HG02852 (cell line): ENCODE measurements at regions not wholly inside any gene's neighbourhood (a gene's known extent, or its start where the extent isn't known, plus 50 kb on each side); places are given as distances from the start of the nearest gene placed in this dataset.
"Not testable (repeated sequence)": the region's sequence is repeated elsewhere in the genome, so short reads cannot be mapped to it uniquely, and the experiment has no call there.

Source experiments
- ATAC-seq: cut with Tn5 transposase; IDR thresholded peaks from one replicate; pipeline ENCODE4 v1.9.1; 2021; ENCODE audit warnings: mild to moderate bottlenecking, moderate library complexity; ENCODE audit not compliant: unreplicated experiment

DNA sequence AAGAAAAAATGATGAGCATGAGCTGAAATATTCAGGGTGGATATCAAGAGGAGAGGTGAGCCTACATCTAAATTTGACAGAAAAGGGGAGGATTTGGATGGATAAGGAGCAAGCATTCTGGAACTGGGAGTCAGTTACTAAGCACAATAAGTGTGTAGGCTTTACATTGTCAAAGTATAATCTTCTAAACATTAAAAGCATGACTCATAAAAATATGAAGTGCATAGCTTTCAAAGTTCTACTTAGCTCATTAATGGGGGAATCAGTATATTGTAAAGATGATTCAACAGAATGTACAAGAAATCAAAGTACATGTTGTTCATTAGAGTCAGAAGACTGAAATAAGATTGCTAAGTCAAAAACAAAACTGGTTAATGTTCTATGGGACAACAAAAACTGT is 248.0 kb upstream of the GAS1 start:
- no peak for ATAC-seq

DNA sequence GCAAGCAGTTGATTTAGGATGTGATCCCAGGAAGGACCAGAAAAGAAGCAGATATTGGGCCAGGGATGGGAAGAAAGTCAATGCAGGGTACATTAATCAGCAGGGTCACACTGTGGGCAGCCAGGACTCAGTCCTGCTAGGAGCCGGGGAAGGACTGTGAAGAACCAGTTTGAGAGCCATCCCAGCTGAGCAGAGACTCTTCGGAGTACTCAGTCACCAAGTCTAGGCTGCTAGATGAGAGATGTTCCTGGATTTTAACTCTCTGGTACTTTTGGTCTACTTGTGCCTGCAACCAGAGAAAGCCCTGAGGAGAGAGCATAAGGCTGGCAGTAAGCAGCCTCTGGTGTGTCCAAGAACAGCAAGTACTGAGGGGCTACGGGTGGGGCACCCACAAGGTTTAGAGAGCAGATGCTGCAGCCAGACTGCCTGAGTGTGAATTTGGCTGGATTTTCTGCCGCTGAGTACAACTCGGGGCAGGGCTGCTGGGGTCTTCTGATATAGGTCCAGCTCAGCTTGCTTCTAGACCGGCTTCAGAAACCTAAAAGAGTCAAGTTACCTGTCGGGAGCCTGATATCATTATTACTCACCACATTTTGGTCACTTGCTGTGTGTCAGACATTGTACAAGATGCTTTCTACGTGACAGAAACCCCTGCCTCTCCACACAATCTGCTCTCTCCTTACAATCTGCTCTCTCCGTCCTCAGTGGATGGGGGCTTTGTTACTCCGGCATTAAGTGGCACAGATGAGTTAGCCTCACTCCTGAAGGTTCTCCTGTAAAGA is 250.2 kb upstream of the GAS1 start:
- no peak for ATAC-seq

DNA sequence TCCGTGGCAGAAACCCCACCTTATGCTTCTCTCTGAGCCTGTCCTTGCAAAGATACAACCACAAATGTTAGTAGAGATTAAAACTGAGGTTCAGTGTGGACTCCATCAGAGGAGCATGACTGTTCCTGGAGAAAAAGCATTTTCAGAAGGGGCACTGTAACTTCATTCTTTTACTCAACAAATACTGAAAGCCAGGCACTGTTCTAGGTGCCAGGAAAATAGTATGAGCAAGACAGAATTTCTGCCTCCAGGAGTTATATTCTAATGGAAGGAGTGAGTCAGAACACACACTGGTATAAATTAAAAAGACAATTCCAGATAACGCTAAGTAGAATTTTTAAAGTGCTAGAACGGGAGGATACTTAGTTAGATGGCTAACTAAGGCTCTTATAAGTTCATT is 251.4 kb upstream of the GAS1 start:
- no peak for ATAC-seq

DNA sequence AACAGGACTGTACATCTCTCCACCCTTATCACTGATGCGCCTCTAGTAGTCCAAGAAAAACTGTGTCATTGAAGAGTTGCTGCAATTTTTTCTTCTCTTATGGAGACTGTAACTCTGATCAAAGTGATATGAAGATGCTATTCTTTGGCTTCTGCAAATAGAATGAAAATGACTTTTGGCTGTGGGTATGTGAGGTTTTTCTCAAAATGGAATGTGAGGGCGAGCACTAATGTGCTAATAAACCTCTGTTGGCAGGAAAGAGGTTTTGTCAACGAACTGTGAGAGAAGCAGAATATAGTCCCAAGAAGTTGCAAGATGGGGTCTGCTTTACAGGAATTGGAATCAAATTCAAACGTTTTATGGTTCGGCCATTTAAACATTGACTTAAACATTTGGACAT is 252.0 kb upstream of the GAS1 start:
- ATAC-seq, result no peak

DNA sequence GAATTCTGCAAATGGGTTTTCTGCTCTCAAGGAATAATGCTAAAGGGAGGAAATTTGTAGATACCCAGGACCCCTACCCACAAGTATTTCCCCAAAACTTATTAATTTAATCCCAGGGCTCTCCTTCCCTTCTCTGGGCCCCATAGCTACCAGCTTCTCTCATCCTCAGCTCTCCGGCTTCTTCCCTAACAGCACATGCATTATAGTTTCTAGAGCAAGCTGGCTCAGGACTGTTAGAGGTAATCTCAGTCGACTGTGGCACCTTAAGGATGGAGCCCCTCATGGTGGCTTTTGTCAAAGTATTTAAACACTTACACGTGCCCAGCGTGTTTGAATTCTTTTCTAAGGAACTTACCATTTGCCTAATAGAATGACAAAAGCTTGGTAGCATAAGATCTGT is 252.5 kb upstream of the GAS1 start:
- no peak for ATAC-seq

DNA sequence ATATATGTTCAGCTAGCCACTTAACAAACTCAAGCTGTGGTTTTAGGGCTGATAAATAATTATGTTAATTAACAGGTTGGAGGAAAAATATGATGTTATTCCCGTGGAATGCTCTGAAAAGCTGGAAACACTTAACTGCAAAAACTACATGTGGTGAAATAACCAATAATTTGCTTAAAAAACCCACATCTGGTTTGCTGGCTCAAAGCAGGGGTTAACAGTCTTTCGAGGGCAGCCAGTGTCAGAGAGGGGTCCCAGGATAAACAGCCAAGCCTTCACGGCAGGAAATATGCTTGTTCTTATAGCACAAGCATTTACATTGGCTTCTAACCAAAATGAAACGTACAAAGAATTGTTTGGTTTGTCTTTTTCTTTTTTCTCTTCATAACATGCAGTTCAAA is 254.0 kb upstream of the GAS1 start:
- ATAC-seq, result no peak

DNA sequence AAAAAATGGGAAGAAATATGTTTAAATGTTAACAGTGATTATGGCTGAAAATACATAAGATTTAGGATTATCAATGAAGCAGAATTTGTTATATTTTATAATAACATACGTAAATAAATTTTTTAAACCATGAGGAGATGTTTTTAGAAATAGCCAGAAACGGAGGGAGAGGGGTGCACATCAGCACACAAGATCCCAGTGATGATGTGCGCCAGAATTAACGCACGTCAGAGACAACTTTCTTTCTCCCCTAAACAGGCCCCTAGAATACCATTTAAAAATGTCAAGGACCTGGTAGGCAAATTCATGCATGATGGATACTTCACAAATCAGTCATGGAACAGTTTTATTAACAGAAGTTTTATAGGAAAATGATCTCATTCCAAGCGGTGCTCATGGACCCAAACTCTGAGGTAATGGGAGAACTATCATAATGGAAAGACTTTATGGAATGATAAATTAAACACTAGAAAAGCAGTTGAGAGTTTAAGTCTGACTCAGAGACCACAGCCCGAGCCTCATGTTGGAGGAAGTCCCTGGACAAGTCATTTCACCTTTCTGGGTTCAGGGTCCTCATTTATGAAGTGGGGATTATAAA is 258.9 kb upstream of the GAS1 start:
- no peak for ATAC-seq

DNA sequence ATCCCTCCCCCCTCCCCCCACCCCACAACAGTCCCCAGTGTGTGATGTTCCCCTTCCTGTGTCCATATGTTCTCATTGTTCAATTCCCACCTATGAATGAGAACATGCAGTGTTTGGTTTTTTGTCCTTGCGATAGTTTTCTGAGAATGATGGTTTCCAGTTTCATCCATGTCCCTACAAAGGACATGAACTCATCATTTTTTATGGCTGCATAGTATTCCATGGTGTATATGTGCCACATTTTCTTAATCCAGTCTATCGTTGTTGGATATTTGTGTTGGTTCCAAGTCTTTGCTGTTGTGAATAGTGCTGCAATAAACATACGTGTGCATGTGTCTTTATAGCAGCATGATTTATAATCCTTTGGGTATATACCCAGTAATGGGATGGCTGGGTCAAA is 263.4 kb upstream of the GAS1 start:
- not testable (repeated sequence) for ATAC-seq

DNA sequence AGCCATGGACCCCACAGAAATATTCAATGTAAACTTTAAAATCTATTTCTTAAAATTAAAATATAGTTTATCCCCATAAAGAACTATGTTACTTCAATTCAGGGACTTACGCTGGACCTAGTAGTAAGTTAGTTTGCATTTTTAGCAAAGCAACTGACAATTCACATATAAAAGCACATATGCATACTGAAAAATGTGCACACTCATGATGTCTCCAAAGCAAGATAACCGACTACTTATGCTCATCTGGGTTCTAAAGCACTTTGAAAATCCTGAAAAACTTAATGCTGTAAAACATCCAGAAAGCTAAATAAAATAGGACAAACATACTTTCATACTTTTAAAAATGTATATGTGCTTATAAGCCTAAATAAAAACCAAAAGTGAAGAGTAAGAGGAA is 264.4 kb upstream of the GAS1 start:
- ATAC-seq, result no peak

DNA sequence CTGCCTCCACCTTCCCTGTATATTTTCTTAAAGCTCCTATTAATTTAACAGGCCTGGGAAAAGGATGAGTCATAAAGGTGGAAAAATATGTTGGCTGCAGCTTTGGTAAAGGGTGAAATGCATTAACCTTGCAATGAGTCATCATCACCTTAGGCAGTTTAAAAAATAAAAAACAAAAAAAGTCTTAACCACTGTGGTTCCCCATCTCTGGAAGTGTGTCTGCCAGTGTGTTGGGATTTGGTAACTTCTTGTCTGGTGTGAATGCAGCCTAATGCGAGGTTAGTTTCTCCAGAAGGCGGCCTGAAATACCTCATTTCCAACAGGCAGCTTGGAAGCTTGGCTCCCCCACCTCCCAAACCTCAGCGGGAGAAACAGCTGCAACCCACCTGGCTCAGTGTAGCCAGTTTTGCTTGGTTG is 265.3 kb upstream of the GAS1 start:
- no peak for ATAC-seq

DNA sequence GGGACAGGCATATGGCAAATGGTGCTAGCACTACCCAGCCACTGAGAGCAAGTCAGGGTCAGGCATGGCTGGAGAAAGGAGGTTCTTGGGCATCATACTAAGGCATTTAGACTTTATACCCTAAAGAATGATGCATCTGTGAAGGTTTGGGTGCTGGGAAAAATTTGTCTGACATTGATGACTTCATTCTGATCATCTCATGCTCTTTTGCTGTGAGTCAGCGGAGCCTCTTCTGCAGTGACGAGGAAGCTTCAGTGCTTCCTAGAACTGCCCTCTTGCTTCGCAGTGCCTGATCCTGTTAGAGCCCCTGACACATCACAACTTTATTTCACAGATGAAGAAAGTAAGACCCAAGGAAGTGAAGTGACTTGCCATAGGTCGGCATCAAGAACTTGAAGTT is 266.6 kb upstream of the GAS1 start:
- no peak for ATAC-seq

DNA sequence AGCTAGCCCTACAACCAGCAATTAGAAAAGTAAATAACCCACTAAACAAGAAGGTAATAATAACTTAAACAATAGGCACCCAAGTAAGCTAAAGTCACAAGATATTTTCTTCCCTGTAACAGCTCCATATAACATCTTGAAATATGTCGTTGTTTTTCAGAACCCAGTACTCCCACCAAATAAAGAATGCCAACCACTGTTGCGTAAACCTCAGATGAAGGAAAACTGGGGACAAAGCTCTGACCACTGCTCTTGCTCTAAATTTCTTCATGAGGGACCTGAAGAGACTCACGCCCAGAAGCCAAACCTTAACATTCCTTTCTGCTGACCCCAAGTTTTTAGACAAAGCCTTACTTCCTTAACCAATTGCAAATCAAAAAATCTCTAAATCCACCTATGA is 267.7 kb upstream of the GAS1 start:
- no peak for ATAC-seq

DNA sequence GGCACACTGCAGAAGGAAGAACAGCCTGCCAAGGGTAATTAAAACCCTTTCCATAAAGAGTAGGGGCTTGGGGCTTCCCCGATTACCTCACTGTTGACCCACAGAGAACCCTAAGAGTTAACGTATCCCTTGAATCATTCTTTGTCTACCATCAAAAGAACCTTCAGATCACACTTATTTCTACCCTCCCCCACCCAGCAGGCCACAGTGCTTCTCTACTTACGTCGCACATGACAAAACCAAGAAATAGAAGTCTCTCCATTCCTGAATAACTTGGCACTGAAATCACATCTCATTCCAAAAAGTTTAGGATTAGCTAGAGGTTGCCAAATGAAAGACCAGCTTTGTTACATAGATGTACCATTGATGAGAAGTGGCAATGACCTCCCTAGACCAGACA is 268.7 kb upstream of the GAS1 start:
- no peak for ATAC-seq

DNA sequence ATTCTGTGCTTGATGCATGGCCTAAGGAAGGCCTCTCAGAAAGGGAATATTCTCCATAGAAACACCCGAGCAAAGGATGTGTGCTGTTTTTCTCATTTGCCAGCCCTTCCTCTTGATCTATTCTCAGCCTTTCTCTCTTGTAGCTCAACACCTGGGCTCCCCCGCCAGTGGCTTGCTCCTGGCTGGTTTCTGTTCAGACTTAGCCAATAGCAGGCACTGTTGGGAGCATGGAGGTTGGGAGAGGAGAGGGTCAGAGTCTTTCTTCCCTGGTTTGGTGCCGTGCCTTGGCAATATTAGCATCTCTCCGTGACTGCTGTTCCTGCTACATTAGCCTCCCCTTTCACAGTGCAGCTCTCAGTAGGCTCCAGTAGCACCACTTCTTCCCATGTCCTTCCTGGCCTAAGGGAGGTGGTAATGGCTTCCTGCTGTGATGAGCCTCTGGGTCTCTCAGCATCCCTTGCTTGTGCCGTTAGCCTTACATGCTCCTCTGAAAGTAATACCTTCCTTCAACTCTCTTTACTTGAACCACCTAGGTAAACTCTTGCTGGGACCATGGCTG is 269.7 kb upstream of the GAS1 start:
- ATAC-seq, result no peak

DNA sequence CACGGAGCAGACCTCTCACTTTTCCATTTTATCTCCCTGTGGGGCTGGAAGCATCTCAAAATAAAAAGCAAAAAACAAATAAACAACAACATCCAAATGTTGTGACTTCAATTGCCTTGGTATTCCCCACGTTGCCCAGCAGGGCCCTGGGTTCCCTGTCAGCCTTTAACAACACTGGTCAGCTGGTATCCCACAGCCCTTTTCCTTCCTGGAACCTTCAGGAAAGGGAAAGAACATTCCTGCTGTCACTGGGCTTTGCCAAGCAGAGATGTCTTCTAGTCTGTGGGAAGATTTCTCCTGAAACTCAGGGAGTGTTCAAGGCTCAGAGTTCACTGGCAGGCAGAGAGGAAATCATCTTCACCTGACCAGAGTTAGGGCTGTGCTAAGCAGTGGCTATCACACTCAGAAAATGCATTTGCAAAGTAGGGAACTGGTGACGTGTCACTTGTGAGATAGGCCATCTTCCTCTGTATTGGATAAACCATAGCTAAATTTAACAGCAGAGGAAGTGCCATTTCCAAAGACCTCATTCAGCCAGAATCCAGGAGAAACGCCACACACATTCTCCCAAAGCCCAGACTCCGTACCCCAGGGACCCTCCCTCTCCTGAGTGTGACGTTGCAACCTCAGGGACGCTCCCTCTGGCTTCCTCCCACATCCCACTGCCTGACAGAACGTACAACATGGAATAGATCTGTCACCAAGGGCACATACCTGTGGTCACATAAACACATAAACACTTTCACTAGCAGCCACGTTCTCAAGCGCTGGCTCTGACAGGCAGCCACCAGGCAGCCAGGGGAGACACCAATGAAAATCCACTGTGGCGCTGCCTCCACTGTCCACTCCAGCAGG is 274.0 kb upstream of the DAPK1 start:
- no peak for ATAC-seq

DNA sequence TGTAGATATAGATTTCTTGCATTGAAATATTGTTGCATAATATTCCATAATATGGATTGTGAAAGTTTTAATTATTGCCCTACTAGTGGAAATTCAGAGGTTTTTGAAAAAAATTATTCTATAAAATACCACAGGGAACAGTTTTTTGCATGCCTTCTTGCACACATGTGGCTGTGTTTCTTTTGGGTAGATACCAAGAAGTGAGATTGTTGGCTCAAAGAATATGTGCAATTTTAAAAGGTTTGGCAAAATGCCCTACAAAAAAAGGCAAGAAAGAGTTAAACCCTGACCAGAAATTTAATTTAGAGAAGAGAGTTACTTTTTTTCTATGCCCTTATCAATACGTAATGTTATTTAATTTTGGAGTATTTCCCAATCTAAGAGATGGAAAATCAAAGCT is 270.8 kb upstream of the DAPK1 start:
- ATAC-seq, result no peak

DNA sequence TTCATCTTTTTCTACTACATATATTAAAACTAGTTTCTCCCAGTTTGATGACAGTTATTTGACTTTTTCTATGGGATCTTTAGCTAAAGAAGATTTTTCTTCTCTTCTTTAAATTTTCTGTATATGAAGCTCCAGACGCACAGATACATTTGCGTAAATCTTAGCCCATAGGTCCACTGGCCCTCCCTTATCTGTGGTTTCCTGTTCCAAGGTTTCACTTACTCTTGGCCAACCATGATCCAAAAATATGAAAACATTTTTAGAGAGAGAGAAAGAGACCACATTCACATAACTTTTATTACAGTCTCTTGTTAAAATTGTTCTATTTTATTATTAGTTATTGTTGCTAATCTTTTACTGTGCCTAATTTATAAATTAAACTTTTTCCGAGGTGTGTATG is 270.2 kb upstream of the DAPK1 start:
- no peak for ATAC-seq

DNA sequence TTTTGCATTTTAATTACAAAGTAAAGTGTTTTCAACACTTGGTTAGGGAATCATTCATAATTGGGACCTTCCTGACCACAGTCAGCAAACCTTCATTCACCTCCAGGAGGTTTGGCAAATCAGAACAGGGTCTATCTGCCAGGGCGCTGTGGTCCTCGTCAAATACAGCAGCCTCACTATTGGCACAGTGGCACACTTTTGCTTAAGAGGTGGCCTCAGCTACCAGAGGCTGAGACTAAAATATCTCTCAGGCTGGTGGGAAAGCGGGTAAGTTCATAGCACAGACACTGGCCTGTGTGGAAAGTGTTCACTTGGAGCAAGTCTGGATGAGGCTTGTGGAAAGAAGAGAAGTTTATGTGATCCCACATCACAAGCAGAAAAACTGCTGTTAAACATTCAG is 268.6 kb upstream of the DAPK1 start:
- ATAC-seq, result no peak

DNA sequence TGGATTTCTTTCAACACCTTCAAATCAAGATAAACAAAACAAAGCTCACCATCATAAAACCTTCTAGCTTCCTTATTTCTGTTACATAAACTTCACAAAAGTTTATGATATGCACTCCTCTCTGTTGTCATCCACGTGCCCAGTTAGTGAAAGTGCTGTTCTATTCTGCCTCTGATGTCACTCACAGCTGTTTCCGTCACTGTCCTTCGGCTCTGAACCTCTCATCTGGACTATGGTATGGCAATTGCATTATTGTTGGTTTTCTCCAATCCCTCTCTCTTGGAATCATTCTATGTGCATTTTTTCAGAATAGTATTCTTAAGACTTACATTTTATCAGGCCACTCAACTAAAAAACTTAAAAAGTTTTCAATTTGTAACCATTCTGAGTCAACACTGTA is 264.2 kb upstream of the DAPK1 start:
- ATAC-seq, result no peak

DNA sequence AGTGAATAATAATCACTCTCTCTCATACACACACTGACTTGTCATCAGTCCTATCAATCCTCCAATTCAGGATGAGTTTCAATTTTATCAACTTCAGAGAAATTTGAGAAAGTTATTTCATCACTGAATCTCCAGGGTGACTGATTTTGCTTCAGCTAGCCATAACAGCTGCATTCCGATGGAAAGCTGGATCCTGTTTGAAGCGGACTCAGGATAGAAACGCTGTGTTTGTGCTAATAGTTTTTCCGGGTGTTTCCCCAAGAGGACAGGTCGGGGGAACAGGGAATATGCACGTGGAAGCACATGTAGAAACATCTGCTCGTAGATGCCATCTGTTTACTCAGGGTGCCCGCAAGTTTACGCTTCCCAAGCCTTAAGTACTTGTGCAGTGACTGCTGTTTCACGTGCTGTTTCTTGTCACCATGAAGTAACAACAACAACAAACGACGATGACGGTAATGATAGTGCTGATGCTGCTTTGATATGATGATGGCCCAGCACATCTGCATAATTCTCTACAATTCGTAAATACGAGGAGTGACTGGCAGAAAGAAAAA is 263.7 kb upstream of the DAPK1 start:
- ATAC-seq, result no peak

DNA sequence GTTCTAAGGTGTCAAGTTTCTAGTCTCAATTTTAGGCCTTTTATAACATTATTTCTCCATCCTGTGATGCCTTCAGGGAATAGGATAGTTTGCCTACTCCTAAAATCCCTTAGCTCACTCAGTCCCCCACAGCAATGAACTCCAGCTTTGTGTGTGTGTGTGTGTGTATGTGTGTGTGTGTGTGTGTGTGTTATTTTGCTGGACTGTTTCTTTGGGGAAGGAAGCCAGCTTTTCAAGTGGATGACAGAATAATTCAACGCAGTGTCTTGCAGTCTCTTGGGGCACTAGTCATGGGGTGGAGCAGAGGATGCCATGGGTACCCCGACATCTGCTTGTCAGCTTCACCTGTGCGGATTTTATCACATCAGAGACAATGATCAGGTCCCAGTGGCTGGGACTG is 262.8 kb upstream of the DAPK1 start:
- ATAC-seq, result no peak
